ENCODE measurements at regions not wholly inside any gene's neighbourhood (a gene's known extent, or its start where the extent isn't known, plus 50 kb on each side); places are given as distances from the start of the nearest gene placed in this dataset.

DNA sequence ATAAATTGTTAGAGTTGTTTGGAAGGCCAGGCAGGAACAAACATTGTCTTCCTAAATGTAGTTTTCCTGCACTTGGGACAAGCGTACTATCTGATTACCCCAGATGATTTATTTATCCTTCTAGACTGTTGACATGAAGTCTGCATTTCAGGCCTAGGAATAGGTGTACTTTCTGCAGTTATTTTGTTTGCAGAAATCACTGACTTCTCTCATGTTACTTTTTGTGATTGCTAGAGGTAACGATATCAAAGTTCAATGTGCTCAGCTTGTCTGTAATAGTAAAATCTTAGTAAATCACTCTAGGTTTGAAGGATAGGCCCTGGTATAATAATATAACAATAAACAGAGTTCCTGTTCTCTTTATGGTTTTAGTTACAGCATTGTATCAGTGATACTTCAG lies 75.4 kb upstream of the HDAC9 start:
- no peaks in the 10 kb centered on the region for H3K27me3 ChIP-seq (ENCODE audit: control insufficient read depth in 1 of 2, insufficient read depth in 2 of 2, low read length in 2 of 2)
- no TSS peak for BruUV-seq (replicated peaks)
- no peak overlapping the region for H3K4me2 ChIP-seq (ENCODE audit: low read depth, low read length)
- ChIA-PET CTCF (ENCODE audit: low intra/inter-chr PET ratio, low total read pairs) (no interaction called here), POLR2A (no interaction called here)
- H4K20me1 ChIP-seq (ENCODE audit: insufficient read depth, low read length), result no peaks in the 10 kb centered on the region
- TF ChIP-seq ZNF816 (CRISPR knock-in tag; IDR thresholded peaks at IDR 0.05; ENCODE audit: borderline replicate concordance) (no peak), TSC22D2 (CRISPR knock-in tag; IDR thresholded peaks at IDR 0.05; ENCODE audit: borderline replicate concordance) (no peak), ZNF850 (CRISPR knock-in tag; conservative IDR thresholded peaks at IDR 0.05) (no peak), ZNF253 (CRISPR knock-in tag; IDR thresholded peaks at IDR 0.05; ENCODE audit: borderline replicate concordance) (no peak), ZNF264 (CRISPR knock-in tag; IDR thresholded peaks at IDR 0.05) (no peak), ZBTB7A (CRISPR knock-in tag; IDR thresholded peaks at IDR 0.05) (no peak), ATRX (CRISPR knock-in tag; IDR thresholded peaks at IDR 0.05; ENCODE audit: borderline replicate concordance) (no peak), EED (CRISPR knock-in tag; IDR thresholded peaks at IDR 0.05) (no peak), ZNF790 (CRISPR knock-in tag; IDR thresholded peaks at IDR 0.05; ENCODE audit: borderline replicate concordance) (no peak), YEATS2 (CRISPR knock-in tag; IDR thresholded peaks at IDR 0.05; ENCODE audit: borderline replicate concordance) (no peak), HCFC1 (IDR thresholded peaks at IDR 0.05; ENCODE audit: low read depth, low read length) (no peak), MED13 (CRISPR knock-in tag; IDR thresholded peaks at IDR 0.05) (no peak), POLR2A (IDR thresholded peaks at IDR 0.05; ENCODE audit: insufficient read depth in 1 of 2, low read depth in 2 of 2, low read length in 2 of 2) (no peak), ZBTB7B (CRISPR knock-in tag; IDR thresholded peaks at IDR 0.05) (no peak), EHMT2 (IDR thresholded peaks at IDR 0.05; ENCODE audit: borderline replicate concordance, low read depth, low read length) (no peak)
- TF ChIP-seq, protein P1, sequence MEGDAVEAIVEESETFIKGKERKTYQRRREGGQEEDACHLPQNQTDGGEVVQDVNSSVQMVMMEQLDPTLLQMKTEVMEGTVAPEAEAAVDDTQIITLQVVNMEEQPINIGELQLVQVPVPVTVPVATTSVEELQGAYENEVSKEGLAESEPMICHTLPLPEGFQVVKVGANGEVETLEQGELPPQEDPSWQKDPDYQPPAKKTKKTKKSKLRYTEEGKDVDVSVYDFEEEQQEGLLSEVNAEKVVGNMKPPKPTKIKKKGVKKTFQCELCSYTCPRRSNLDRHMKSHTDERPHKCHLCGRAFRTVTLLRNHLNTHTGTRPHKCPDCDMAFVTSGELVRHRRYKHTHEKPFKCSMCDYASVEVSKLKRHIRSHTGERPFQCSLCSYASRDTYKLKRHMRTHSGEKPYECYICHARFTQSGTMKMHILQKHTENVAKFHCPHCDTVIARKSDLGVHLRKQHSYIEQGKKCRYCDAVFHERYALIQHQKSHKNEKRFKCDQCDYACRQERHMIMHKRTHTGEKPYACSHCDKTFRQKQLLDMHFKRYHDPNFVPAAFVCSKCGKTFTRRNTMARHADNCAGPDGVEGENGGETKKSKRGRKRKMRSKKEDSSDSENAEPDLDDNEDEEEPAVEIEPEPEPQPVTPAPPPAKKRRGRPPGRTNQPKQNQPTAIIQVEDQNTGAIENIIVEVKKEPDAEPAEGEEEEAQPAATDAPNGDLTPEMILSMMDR (CRISPR knock-in tag; IDR thresholded peaks at IDR 0.05), result no peak
- TF ChIP-seq, protein P2, sequence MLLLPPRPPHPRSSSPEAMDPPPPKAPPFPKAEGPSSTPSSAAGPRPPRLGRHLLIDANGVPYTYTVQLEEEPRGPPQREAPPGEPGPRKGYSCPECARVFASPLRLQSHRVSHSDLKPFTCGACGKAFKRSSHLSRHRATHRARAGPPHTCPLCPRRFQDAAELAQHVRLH (CRISPR knock-in tag; IDR thresholded peaks at IDR 0.05; ENCODE audit: borderline replicate concordance, low read depth), result no peak
- TF ChIP-seq, protein P3, sequence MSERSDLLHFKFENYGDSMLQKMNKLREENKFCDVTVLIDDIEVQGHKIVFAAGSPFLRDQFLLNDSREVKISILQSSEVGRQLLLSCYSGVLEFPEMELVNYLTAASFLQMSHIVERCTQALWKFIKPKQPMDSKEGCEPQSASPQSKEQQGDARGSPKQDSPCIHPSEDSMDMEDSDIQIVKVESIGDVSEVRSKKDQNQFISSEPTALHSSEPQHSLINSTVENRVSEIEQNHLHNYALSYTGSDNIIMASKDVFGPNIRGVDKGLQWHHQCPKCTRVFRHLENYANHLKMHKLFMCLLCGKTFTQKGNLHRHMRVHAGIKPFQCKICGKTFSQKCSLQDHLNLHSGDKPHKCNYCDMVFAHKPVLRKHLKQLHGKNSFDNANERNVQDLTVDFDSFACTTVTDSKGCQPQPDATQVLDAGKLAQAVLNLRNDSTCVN (CRISPR knock-in tag; IDR thresholded peaks at IDR 0.05; ENCODE audit: borderline replicate concordance), result no peak
- TF ChIP-seq, protein P4, sequence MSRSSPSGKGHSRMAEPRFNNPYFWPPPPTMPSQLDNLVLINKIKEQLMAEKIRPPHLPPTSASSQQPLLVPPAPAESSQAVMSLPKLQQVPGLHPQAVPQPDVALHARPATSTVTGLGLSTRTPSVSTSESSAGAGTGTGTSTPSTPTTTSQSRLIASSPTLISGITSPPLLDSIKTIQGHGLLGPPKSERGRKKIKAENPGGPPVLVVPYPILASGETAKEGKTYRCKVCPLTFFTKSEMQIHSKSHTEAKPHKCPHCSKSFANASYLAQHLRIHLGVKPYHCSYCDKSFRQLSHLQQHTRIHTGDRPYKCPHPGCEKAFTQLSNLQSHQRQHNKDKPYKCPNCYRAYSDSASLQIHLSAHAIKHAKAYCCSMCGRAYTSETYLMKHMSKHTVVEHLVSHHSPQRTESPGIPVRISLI (CRISPR knock-in tag; IDR thresholded peaks at IDR 0.05; ENCODE audit: borderline replicate concordance), result no peak
- TF ChIP-seq, protein P5, sequence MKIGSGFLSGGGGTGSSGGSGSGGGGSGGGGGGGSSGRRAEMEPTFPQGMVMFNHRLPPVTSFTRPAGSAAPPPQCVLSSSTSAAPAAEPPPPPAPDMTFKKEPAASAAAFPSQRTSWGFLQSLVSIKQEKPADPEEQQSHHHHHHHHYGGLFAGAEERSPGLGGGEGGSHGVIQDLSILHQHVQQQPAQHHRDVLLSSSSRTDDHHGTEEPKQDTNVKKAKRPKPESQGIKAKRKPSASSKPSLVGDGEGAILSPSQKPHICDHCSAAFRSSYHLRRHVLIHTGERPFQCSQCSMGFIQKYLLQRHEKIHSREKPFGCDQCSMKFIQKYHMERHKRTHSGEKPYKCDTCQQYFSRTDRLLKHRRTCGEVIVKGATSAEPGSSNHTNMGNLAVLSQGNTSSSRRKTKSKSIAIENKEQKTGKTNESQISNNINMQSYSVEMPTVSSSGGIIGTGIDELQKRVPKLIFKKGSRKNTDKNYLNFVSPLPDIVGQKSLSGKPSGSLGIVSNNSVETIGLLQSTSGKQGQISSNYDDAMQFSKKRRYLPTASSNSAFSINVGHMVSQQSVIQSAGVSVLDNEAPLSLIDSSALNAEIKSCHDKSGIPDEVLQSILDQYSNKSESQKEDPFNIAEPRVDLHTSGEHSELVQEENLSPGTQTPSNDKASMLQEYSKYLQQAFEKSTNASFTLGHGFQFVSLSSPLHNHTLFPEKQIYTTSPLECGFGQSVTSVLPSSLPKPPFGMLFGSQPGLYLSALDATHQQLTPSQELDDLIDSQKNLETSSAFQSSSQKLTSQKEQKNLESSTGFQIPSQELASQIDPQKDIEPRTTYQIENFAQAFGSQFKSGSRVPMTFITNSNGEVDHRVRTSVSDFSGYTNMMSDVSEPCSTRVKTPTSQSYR (CRISPR knock-in tag; IDR thresholded peaks at IDR 0.05; ENCODE audit: borderline replicate concordance), result no peak
- ATAC-seq (no peak), DNase-seq (ENCODE audit: low spot score) (no peak), FAIRE-seq (no peak)
- no peak overlapping the region for H3K27ac ChIP-seq (ENCODE audit: extremely low read length, insufficient read depth, low read length)
- H3K4me3 ChIP-seq (replicated peaks in 1 of 3; ENCODE audit: insufficient read depth in 1 of 3, low read depth in 2 of 3, low read length in 3 of 3), result no peak overlapping the region
- H3K9ac ChIP-seq (ENCODE audit: insufficient read depth, low read depth, low read length), result no peak overlapping the region
- H3K79me2 ChIP-seq (ENCODE audit: insufficient read depth, low read length), result no peaks in the 10 kb centered on the region
- intact Hi-C loops (cut with micrococcal nuclease; ENCODE audit: unreplicated experiment) (no loop called here), in situ Hi-C loops (cut with HindIII; ENCODE audit: extremely low pct_ligation_motif_present, low pct_unique_long_range_greater_than_20kb) (no loop called here)
- no peaks in the 10 kb centered on the region for H3K9me3 ChIP-seq (ENCODE audit: low read length)
- H3K36me3 ChIP-seq (replicated peaks in 1 of 2; ENCODE audit: control insufficient read depth in 1 of 2, insufficient read depth in 2 of 2, low read length in 2 of 2), result no peaks in the 10 kb centered on the region
- H3K4me1 ChIP-seq (ENCODE audit: insufficient read depth, low read length), result no peaks in the 10 kb centered on the region
- 11% methylated on average over 2 of the region's 2 CpGs for WGBS (ENCODE audit: low lambda C conversion rate)
- H2AFZ ChIP-seq (ENCODE audit: low read length), result no peak overlapping the region
